NCI-H226 (cell line): ENCODE measurements at regions not wholly inside any gene's neighbourhood (a gene's known extent, or its start where the extent isn't known, plus 50 kb on each side); places are given as distances from the start of the nearest gene placed in this dataset.

Experiments
- DNase-seq: peaks from one replicate; pipeline ENCODE4 v3.0.0-alpha.2; 2015

GRCh38 chr13:67763984-67764383 is 533.8 kb upstream of the PCDH9 start:
- no peak for DNase-seq

GRCh38 chr13:67763384-67763783 is 533.2 kb upstream of the PCDH9 start:
- no peak for DNase-seq

DNA sequence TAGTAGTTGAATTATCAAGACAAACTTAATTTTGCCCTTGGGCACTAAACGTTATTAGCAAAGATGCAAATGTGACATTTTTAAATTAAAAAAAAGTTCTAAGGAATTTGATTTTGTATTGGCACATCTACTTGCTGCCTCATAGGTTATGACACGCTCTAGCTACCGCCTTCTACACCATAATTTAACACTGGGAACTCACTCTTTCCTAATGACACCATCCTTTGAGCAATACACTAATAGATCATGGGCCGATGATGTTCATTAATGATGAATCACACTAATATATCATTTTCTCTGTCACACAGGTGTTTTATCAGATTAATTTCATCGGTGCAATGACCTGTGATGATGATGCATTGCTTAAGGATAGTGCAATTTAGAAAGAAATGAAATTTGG is 528.8 kb upstream of the PCDH9 start:
- no peak for DNase-seq

- DNase-seq = no peak
Measured at GRCh38 chr13:67754012-67754411, 523.9 kb upstream of the PCDH9 start.

DNA sequence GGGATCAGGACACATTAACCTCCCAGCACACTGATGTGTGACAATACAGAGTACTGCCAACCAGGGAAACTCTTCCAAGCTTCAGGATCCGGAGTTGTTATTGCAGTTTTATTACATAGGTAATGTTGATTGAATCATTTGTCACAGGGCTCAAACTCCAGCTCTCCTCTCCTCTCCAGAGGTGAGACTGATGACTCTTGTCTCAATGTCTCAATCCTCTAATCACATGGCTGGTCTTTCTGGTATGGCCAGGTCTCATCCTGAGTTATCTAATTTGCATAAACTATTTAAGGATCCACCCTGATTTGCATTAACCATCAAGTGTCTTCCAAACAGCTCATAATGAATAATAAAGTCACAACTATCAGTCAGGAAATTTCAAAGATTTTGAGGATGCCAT is 522.6 kb upstream of the PCDH9 start:
- DNase-seq = no peak

- DNase-seq = no peak
Measured at GRCh38 chr13:67742478-67742877, 512.3 kb upstream of the PCDH9 start.

- DNase-seq = no peak
Measured at GRCh38 chr13:67740871-67741535, 510.9 kb upstream of the PCDH9 start.

DNA sequence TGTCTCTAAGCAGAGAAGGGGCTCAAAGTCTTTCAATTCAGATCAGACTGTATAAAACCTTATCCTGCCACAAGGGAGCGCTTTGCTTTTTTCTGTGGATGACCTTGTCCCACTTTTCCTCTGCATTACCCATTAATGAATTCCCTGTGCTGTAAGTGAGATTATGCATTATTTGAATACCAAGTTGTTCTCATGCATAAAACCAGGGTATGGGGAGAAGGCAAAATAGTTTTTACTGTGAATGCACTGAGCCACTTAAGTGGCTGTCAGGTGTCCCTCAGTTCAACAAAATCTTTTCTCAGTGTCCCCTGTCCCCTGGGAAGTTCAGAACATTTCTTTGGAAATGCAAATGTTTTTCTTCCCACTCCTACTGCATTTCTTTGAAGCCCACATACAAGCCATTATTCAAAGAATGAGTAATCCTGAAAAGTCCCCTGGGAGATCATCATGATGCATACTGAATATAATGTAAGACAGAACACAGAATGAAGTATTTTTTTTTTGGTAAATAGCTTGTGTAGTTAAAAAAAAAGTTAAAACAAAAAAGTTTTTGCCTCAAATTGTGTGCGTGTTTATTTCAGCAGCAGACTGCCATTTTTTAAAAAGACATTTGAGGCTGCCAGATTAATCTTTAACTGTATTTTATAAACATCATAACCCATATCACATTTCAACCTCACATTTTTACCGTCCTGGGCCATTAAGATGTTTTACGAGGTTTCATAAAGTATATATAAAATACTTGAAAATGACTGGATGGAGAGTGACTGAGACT is 506.7 kb upstream of the PCDH9 start:
- DNase-seq = no peak

- DNase-seq = no peak
Measured at GRCh38 chr13:67735651-67736050, 505.5 kb upstream of the PCDH9 start.

- no peak for DNase-seq
Measured at GRCh38 chr13:67726979-67727378, 496.8 kb upstream of the PCDH9 start.

- no peak for DNase-seq
Measured at GRCh38 chr13:67725999-67726398, 495.9 kb upstream of the PCDH9 start.

GRCh38 chr13:67713571-67713970 is 483.4 kb upstream of the PCDH9 start:
- no peak for DNase-seq

DNA sequence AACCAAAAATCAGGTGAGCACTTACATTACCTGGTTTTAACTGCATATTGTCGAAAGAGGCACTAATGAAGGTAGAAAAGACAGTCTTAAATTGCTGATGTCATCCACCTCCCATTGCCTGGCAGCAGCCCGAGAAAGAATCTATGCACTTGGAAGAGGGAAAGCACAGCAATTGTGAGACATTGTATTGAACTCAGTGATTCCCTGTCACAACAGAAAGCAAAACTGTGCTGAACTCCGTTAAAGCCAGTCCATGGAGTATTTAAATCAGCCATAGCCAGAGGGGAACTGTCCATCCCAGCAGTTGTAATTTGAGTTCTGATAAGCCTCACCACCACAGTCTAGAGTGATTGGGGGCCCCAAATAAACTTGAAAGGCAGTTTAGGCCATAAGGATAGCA is 466.6 kb upstream of the PCDH9 start:
- no peak for DNase-seq

GRCh38 chr13:67664502-67664901 is 434.4 kb upstream of the PCDH9 start:
- no peak for DNase-seq

DNA sequence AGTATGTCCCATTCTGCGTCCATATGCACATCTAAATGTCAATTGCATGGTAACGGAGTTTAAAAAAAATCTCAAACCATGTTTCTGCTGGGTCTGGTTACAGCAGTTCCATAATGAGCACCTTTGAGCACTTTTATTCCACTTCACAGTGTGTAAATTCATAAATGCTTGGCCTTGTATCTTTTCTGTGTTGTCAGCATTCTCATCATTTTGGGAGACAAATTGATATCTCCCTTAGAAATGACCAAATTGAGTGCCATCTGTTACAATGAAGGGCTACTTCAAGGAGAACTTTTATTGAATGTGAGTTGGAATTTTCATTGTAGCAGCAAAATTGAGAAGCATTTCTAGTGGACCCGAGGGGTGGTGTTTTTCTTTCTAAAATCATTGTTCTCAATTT is 432.9 kb upstream of the PCDH9 start:
- DNase-seq = no peak

DNA sequence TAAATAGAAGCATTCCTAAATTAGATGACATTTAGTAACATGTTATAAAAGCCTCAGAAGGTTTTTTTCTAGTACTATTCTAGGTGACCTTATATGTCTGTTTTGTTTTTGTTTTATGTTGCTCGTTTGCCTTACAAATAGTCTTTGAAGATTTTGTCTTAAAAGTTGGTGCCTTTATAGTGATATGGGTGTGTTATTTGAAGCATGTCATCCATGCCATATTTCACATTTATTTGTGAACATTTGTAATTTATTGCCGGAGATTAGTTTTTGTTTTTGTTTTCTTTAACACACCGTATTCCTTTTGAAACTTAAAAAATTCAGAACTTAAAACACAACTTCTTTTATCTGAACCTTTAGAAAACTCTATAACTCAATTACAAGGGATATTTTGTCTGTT is 422.8 kb upstream of the PCDH9 start:
- no peak for DNase-seq

GRCh38 chr13:67651908-67652465 is 421.9 kb upstream of the PCDH9 start:
- no peak for DNase-seq

DNA sequence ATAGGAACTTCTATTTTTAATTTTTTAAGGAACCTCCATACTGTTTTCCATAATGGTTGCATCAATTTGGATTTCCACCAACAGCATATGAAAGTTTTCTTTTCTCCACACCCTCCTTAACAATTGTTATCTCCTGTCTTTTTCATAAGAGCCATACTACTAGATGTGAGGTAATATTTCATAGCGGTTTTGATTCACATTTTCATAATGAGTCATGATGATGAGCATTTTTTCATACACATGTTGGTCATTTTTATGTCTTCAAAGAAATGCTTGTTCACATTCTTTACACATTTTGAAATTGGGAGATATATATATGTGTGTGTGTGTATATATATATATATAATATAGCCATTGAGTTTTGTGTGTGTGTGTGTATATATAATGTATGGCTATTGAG is 420.3 kb upstream of the PCDH9 start:
- DNase-seq = peak; percentile 22

DNA sequence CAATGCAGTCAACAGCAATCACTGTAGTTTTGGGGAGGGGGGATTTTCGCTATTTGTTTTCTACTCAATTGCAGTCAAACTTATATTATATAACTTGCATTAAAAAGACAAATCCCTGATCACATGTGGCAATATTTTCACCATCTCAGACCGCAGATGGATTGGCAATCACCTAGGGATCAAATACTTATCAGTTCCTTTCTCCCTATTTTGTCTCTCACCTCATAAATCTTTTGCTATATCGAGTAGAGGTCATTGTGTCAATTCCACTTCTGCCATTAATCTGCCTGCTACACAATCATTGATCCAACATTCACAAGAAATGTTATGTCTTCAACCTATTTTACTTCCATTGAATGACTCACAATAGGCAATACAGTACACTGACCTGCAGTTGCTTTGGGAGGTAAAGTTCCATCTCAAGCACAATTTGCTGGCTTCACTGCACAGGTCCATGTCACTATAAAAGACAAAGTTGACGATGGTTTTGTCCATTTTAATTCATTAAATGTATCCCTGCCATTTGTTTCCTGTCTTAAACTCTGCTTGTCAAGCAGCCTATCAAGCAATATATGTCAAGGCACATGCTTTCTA is 415.8 kb upstream of the PCDH9 start:
- DNase-seq = no peak

DNA sequence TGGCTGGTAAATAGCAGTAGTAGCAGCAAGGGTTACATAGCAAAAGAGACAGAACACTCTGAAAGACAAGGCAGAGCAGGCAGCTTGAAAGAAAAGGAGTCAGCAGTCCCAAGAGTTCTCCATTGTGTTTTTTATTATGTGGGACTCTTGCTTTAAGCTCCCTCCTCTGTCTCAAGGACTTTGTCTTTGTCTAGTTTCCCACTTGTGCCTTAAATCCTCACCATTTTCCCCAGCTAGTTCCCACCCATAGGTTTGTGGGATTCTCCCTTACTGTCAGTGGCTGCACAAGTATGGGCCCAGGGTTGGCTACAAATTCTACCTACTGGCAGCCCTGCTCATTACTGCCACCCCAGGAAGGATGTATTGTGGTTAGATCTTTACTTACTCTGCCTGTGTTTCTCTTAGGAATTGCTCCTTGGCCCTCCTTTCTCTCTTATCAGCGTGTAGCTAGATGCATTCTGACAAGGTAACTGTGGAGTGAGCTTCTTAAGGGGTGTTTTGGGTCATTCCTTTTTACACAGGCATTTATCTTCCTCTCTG is 413.4 kb upstream of the PCDH9 start:
- DNase-seq = no peak

DNA sequence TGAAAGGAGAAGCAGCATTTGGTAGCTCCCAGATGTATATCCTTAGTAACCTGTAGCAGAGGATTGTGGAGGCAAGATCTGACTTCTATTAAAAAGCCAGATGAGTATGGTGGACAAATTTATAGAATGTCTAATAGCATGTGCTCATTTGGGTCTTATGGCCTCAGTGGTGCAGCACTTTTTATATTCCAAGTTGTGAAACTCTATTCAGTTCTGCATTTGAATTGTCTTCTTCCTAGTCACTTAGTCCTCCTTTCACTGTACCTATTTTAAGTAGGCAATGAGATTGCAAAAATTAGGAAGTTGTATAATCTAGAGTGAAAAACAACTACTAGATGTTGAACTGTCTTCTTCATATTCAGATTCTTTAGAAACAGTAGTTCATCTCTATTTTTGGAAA is 412.5 kb upstream of the PCDH9 start:
- DNase-seq = no peak

DNA sequence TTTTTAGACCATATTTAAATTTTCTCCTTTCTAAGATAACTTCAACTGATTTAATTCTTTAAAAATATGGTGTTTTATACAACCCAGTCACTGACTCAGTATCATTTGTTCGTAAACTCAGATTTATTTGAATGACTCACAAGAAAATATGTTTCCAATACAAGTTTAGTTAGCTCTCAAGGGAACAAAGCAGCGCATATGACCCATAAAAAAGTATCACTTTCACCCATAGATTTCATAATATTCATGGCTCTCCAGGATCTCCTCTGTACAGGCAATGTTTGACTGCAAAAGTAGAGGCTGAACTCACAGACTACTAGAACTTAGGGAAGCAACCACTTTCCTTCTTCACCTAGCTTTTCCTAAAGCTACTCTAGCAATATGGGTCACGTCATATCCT is 405.6 kb upstream of the PCDH9 start:
- no peak for DNase-seq

GRCh38 chr13:67632590-67632989 is 402.5 kb upstream of the PCDH9 start:
- no peak for DNase-seq

- no peak for DNase-seq
Measured at GRCh38 chr13:67630640-67631039, 400.5 kb upstream of the PCDH9 start.
